HG02642 (cell line): ENCODE measurements at regions not wholly inside any gene's neighbourhood (a gene's known extent, or its start where the extent isn't known, plus 50 kb on each side); places are given as distances from the start of the nearest gene placed in this dataset.
A peak's percentile ranks its signal among the peaks of the same experiment; 100 is the strongest.

Source experiments
- ATAC-seq: cut with Tn5 transposase; IDR thresholded peaks from one replicate; pipeline ENCODE4 v1.9.1; 2021; ENCODE audit warnings: mild to moderate bottlenecking; ENCODE audit not compliant: unreplicated experiment, poor library complexity

- no peak for ATAC-seq
Observed at GRCh38 chr2:6218926-6219325, 526.7 kb downstream of the SOX11 start.

- ATAC-seq, result no peak
Observed at GRCh38 chr2:6219906-6220305, 527.7 kb downstream of the SOX11 start.

GRCh38 chr2:6222296-6222695 lies 530.1 kb downstream of the SOX11 start:
- no peak for ATAC-seq

GRCh38 chr2:6224267-6224666 lies 532.1 kb downstream of the SOX11 start:
- peak; percentile 81 for ATAC-seq

- ATAC-seq, result no peak
Observed at GRCh38 chr2:6228251-6228650, 536.1 kb downstream of the SOX11 start.

GRCh38 chr2:6231166-6231565 lies 539.0 kb downstream of the SOX11 start:
- no peak for ATAC-seq

GRCh38 chr2:6233993-6234392 lies 541.8 kb downstream of the SOX11 start:
- ATAC-seq, result no peak

- ATAC-seq, result no peak
Observed at GRCh38 chr2:6234702-6235101, 542.5 kb downstream of the SOX11 start.

GRCh38 chr2:6236317-6236716 lies 544.1 kb downstream of the SOX11 start:
- no peak for ATAC-seq

GRCh38 chr2:6237039-6237660 lies 545.0 kb downstream of the SOX11 start:
- ATAC-seq, result no peak

GRCh38 chr2:6249557-6249956 lies 557.4 kb downstream of the SOX11 start:
- ATAC-seq, result no peak

GRCh38 chr2:6254441-6254840 lies 562.3 kb downstream of the SOX11 start:
- ATAC-seq, result no peak

GRCh38 chr2:6264198-6264597 lies 572.0 kb downstream of the SOX11 start:
- no peak for ATAC-seq

GRCh38 chr2:6281524-6281923 lies 584.2 kb downstream of the CMPK2 start:
- ATAC-seq, result no peak

GRCh38 chr2:6283259-6283658 lies 582.4 kb downstream of the CMPK2 start:
- ATAC-seq, result no peak

- no peak for ATAC-seq
Observed at GRCh38 chr2:6287406-6287805, 578.3 kb downstream of the CMPK2 start.

GRCh38 chr2:6288791-6289190 lies 576.9 kb downstream of the CMPK2 start:
- ATAC-seq, result no peak

- ATAC-seq, result no peak
Observed at GRCh38 chr2:6290217-6291015, 575.3 kb downstream of the CMPK2 start.

GRCh38 chr2:6294791-6295190 lies 570.9 kb downstream of the CMPK2 start:
- ATAC-seq, result no peak

GRCh38 chr2:6297238-6297637 lies 568.5 kb downstream of the CMPK2 start:
- no peak for ATAC-seq

GRCh38 chr2:6301426-6301825 lies 564.3 kb downstream of the CMPK2 start:
- no peak for ATAC-seq

- ATAC-seq, result peak; percentile 5
Observed at GRCh38 chr2:6308986-6309385, 556.7 kb downstream of the CMPK2 start.
